Heart left ventricle (tissue), 16 donors: ENCODE measurements at regions not wholly inside any gene's neighbourhood (a gene's known extent, or its start where the extent isn't known, plus 50 kb on each side); places are given as distances from the start of the nearest gene placed in this dataset.
"Not testable (repeated sequence)": the region's sequence is repeated elsewhere in the genome, so short reads cannot be mapped to it uniquely, and the experiment has no call there.

Experiments used
- ATAC-seq, 4 donors: fragments of 200-7000 bp; cut with Tn5 transposase; one replicate each; pipeline ENCODE4 v1.9.1; 2020 to 2022; ENCODE audit warnings: moderate library complexity in 4 of 4, mild to moderate bottlenecking in 3 of 4, moderate number of reproducible peaks in 1 of 4
- DNase-seq, 5 donors: peaks; one replicate each; pipeline ENCODE4 v3.0.0-alpha.2; 2020
- H3K27ac ChIP-seq, 12 donors: fragments of 200-600 bp; sonication (generic) in 4 of 12; one replicate each; pipeline versions ENCODE4 v1.5.0 to v1.8.0; 2016 to 2022; ENCODE audit warnings: mild to moderate bottlenecking in 2 of 12
- H3K27me3 ChIP-seq, 9 donors: fragments of 200-600 bp; sonication (generic) in 2 of 9; one replicate each; pipeline versions ENCODE4 v1.5.1 to v1.8.0; 2016 to 2022; ENCODE audit warnings: mild to moderate bottlenecking in 3 of 9
- H3K36me3 ChIP-seq, 9 donors: fragments of 200-600 bp; sonication (generic) in 2 of 9; one replicate each; pipeline versions ENCODE4 v1.5.0 to v1.8.0; 2018 to 2022; ENCODE audit warnings: mild to moderate bottlenecking in 2 of 9
- H3K4me1 ChIP-seq, 12 donors: fragments of 200-600 bp; sonication (generic) in 4 of 12; one replicate each; pipeline versions ENCODE4 v1.5.0 to v1.8.0; 2016 to 2022; ENCODE audit warnings: mild to moderate bottlenecking in 3 of 12
- H3K4me3 ChIP-seq, 12 donors: fragments of 200-600 bp; sonication (generic) in 4 of 12; one replicate each; pipeline versions ENCODE4 v1.5.0 to v1.8.0; 2017 to 2022; ENCODE audit warnings: mild to moderate bottlenecking in 9 of 12, moderate library complexity in 4 of 12
- H3K9me3 ChIP-seq, 12 donors: fragments of 200-600 bp; sonication (generic) in 4 of 12; one replicate each; pipeline versions ENCODE4 v1.5.0 to v1.8.0; 2016 to 2022; ENCODE audit warnings: mild to moderate bottlenecking in 1 of 12
- POLR2A ChIP-seq, 2 donors: fragments of 450-650 bp; IDR thresholded peaks; one replicate each; pipeline ENCODE4 v1.6.1; 2017; ENCODE audit warnings: antibody characterized with exemption in 2 of 2, mild to moderate bottlenecking in 2 of 2, moderate library complexity in 2 of 2
- WGBS, 4 donors: extraction: QIAGEN DNeasy Blood & Tissue Kit in 2 of 4; methylation state at CpG; one replicate each; pipeline versions ENCODE4 v1.1.5 to v1.1.7; 2013 to 2018; 5-methylcytosine and 5-hydroxymethylcytosine counted together
- intact Hi-C, 10 donors: fragments of 100-400 bp; cut with DNase I; formaldehyde crosslinking; loops; one replicate each; pipeline versions ENCODE4 v1.11.1 to v1.14.2; 2022
- TF ChIP-seq, protein P1 (sequence below), 12 donors: fragments of 200-600 bp; sonication (generic) in 4 of 12; IDR thresholded peaks; one replicate each; pipeline versions ENCODE4 v1.5.0 to v1.8.0; 2018 to 2022; ENCODE audit warnings: antibody characterized with exemption in 12 of 12, mild to moderate bottlenecking in 5 of 12
- donor health status: ischemic (EF 13 %, LVEDD 7.1; RV severe dilation, severe dysfunction).
- donor health status: healthy with polysubstance abuse.
- donor health status: DM: no; HTN: yes; CAD: no.
- donor health status: DM: no; HTN: no; CAD: no.
- donor health status: ischemic (EF 25% LVEDD 6.9; RV normal size, moderate dysfunction).
- donor health status: ischemic (EF 25% LVEDD 5.7; RV mildly dilated, moderate dysfunction).
- donor health status: healthy.
- donor health status: DM: yes; HTN: yes; CAD: no.
- donor health status: ischemic (EF 35%, LVEDD 5.7; RV mildly dilated, moderate dysfunction).
- donor health status: nonischemic (EF 11% LVEDD 7.7; RV severe dilation, severe dysfunction).
- donor health status: DM: yes; HTN: yes; CAD: no.
- donor health status: PGD.
- donor health status: ischemic (EF 29% LVEDD 5.4; RV normal size, mild dysfunction).
- donor health status: nonischemic (EF 23%, LVEDD 6.1; RV moderate dilation, normal function).

DNA sequence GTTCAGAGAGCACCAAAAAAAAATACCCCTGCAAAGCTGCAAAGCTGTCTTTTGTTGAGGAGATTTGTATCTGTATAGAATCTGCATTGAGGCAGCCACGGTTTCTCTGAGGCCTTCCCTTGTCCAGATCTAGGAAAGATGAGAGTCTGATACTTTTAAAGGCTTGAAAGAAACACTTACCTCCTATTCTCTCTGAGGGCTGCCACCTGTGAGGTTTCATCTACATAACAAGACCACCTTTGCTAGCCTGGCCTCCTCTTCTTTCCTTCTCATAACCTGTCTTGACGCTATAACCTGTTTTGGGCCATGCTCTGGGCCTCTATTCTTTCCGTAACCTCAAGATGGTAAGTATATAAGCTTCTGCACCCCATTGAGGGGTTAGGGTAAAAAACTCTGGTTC lies 779.6 kb upstream of the HTR2C start:
- H3K27ac ChIP-seq, result no peak overlapping the region
- H3K4me3 ChIP-seq, result no peak overlapping the region
- H3K4me1 ChIP-seq, result no peaks in the 10 kb centered on the region
- intact Hi-C loops, result no loop called here
- no peaks in the 10 kb centered on the region for H3K36me3 ChIP-seq
- ATAC-seq (no peak), DNase-seq (no peak)
- 41 to 69% (median 56%) methylated on average over 3 of the region's 3 CpGs for WGBS, 4 donors
- H3K9me3 ChIP-seq, result no peaks in the 10 kb centered on the region
- H3K27me3 ChIP-seq, result peaks cover 0 to 10% (median 0%) of the 10 kb centered on the region in 9 donors
- TF ChIP-seq, protein P1, sequence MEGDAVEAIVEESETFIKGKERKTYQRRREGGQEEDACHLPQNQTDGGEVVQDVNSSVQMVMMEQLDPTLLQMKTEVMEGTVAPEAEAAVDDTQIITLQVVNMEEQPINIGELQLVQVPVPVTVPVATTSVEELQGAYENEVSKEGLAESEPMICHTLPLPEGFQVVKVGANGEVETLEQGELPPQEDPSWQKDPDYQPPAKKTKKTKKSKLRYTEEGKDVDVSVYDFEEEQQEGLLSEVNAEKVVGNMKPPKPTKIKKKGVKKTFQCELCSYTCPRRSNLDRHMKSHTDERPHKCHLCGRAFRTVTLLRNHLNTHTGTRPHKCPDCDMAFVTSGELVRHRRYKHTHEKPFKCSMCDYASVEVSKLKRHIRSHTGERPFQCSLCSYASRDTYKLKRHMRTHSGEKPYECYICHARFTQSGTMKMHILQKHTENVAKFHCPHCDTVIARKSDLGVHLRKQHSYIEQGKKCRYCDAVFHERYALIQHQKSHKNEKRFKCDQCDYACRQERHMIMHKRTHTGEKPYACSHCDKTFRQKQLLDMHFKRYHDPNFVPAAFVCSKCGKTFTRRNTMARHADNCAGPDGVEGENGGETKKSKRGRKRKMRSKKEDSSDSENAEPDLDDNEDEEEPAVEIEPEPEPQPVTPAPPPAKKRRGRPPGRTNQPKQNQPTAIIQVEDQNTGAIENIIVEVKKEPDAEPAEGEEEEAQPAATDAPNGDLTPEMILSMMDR (IDR thresholded peaks at IDR 0.05), result no peak
- TF ChIP-seq POLR2A (IDR thresholded peaks at IDR 0.05), result no peak

DNA sequence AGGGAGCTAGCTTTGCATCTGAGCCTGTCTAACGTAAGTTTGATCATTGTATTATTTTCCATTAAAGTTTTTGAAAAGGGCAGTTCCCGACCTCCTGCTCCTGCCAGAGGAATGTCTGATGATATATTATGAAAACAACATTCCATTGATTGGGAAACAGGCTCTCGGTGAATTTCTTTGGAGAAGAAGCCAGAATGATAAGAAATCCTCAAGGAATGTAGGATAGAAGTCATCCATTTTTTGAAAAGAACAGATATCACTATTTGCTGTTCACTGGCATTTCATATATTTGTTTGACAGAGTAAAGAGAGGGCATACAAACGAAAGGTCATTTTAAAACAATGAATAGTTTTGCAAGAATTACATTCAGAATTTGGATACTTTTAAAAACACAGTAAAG lies 781.0 kb upstream of the HTR2C start:
- ATAC-seq (no peak), DNase-seq (no peak)
- Histone ChIP-seq H3K9me3 (no peaks in the 10 kb centered on the region), H3K4me1 (no peaks in the 10 kb centered on the region), H3K27me3 (peaks cover 0 to 3% (median 0%) of the 10 kb centered on the region in 9 donors), H3K4me3 (no peak overlapping the region), H3K27ac (no peak overlapping the region), H3K36me3 (no peaks in the 10 kb centered on the region)
- intact Hi-C loops, result no loop called here
- TF ChIP-seq POLR2A (IDR thresholded peaks at IDR 0.05), result no peak
- WGBS, 4 donors, result 35 to 51% (median 50%) methylated on average over 4 of the region's 4 CpGs

DNA sequence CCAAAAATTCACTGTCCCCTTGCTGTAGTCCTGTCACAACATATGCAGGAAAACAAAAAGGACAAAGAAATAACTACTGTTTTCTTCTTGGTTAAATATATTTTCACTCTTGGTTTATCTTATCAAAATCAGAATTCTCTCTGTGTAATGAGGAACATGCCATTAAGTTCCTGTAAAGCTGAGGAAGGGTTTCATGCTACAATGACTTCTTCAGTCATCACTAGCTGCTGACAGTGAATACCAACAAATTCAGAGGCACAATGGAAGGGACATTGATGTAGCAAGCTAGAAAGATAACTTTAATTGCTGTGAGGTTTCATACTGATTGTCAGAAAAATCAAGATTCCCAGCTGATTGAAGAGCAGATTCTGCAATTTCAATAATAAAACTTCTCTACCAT lies 782.9 kb upstream of the HTR2C start:
- DNase-seq, result no peak
- no peak for TF ChIP-seq POLR2A (IDR thresholded peaks at IDR 0.05)
- TF ChIP-seq, protein P1 (IDR thresholded peaks at IDR 0.05), result no peak

DNA sequence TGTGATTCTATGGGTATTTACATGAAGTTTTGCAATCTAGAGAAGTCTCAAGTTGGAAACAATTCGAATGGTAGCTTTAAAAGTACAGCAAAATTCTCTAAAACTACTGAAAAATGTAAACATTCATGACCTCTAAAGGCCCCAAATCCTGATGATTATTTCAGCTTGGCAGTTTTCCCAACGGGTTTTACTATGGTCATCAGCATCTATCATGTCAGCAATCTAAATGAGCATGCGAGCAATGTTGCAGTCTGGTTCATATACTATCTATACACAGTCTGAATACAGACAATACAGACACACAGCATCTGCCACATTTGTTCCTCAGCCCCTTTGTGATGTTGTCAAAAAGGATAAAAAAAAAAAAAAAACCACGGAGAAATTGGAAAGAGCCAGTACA lies 790.3 kb upstream of the HTR2C start:
- no peak for ATAC-seq
- intact Hi-C loops, result no loop called here
- no peaks in the 10 kb centered on the region for H3K36me3 ChIP-seq
- H3K27ac ChIP-seq, result no peak overlapping the region
- TF ChIP-seq, protein P1 (IDR thresholded peaks at IDR 0.05), result no peak
- TF ChIP-seq POLR2A (IDR thresholded peaks at IDR 0.05), result no peak
- DNase-seq, result no peak
- H3K27me3 ChIP-seq, result no peaks in the 10 kb centered on the region
- no peaks in the 10 kb centered on the region for H3K9me3 ChIP-seq
- no peak overlapping the region for H3K4me3 ChIP-seq
- H3K4me1 ChIP-seq, result no peaks in the 10 kb centered on the region
- 41 to 56% (median 49%) methylated on average over 4 of the region's 4 CpGs for WGBS, 4 donors

More for the DNA sequence above, 782.9 kb upstream of the HTR2C start:
- Histone ChIP-seq H3K27ac (no peak overlapping the region), H3K4me1 (no peaks in the 10 kb centered on the region), H3K4me3 (no peak overlapping the region), H3K36me3 (no peaks in the 10 kb centered on the region), H3K27me3 (no peaks in the 10 kb centered on the region), H3K9me3 (no peaks in the 10 kb centered on the region)
- intact Hi-C loops, result no loop called here
- no peak for ATAC-seq

DNA sequence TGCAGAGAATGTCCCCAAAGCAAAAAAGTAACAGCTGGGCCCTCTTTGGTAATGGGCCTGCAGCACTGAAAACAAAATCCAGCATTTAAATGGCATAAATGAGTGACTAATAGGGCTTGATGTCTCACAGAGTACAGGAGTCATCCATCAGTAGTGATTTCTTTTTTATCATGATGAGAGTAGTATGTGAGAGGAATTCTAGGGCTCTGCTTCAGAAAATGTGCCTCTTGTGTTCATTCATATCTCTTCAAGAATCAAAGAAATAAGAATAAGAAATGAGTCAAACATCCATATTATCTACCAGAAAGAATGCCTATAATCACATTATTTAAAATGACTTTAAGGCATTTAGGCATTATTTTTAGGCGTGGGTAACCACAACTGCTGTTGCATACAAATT lies 792.9 kb upstream of the HTR2C start:
- no peak for TF ChIP-seq POLR2A (IDR thresholded peaks at IDR 0.05)
- TF ChIP-seq, protein P1 (IDR thresholded peaks at IDR 0.05), result no peak
- H3K9me3 ChIP-seq, result no peaks in the 10 kb centered on the region
- no peak overlapping the region for H3K27ac ChIP-seq
- no peaks in the 10 kb centered on the region for H3K36me3 ChIP-seq
- H3K4me1 ChIP-seq, result no peaks in the 10 kb centered on the region
- DNase-seq, result no peak
- 47 to 71% (median 56%) methylated on average over 1 of the region's 1 CpG for WGBS, 4 donors
- no peak overlapping the region for H3K4me3 ChIP-seq
- ATAC-seq, result no peak
- H3K27me3 ChIP-seq, result peaks cover 0 to 6% (median 0%) of the 10 kb centered on the region in 9 donors
- intact Hi-C loops, result no loop called here

DNA sequence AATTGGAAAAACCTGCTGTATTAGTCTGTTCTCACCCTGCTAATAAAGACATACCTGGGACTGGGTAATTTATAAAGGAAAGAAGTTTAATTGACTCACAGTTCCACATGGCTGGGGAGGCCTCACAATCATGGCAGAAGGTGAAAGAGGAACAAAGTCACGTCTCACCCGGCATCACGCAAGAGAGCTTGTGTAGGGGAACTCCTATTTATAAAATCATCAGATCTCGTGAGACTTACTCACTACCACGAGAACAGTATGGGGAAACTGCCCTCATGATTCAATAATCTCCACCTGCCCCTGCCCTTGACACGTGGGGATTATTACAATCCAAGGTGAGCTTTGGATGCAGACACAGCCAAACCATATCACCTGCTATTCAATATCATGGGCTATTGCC lies 799.1 kb upstream of the HTR2C start:
- WGBS, 4 donors, result 59 to 75% (median 66%) methylated on average over 6 of the region's 6 CpGs
- H3K4me1 ChIP-seq, ATAC-seq, H3K27me3 ChIP-seq, intact Hi-C loops, H3K27ac ChIP-seq, H3K9me3 ChIP-seq, DNase-seq, H3K36me3 ChIP-seq, H3K4me3 ChIP-seq: not testable (repeated sequence)
